K562 (cell line): ENCODE measurements at regions not wholly inside any gene's neighbourhood (a gene's known extent, or its start where the extent isn't known, plus 50 kb on each side); places are given as distances from the start of the nearest gene placed in this dataset.

Source experiments
- STAT6 ChIP-seq: sonication (generic); formaldehyde crosslinking; IDR thresholded peaks from 2 replicates; pipeline ENCODE4 v1.8.1; 2023; ENCODE audit warnings: mild to moderate bottlenecking, missing genetic modification reagents
- ZNF347 ChIP-seq: fragments of 450-650 bp; formaldehyde crosslinking; IDR thresholded peaks from 2 replicates; pipeline ENCODE4 v1.4.0; 2020; ENCODE audit warnings: low read depth, mild to moderate bottlenecking, moderate library complexity
- TF ChIP-seq, protein P1 (sequence below): fragments of 450-650 bp; conservative IDR thresholded peaks from 2 replicates; pipeline ENCODE4 v1.6.1; 2016; ENCODE audit warnings: missing genetic modification characterization, low read depth, mild to moderate bottlenecking, control low read depth, missing compliant biosample characterization
- TF ChIP-seq, protein P2 (sequence below): fragments of 250-450 bp; sonication (Bioruptor Pico); IDR thresholded peaks from 2 replicates; pipeline ENCODE4 v1.8.0; 2021; ENCODE audit warnings: mild to moderate bottlenecking, moderate library complexity
- TF ChIP-seq, protein P3 (sequence below), 3 experiments: fragments of 200-800 bp in 1 of 3; fragments of 250-450 bp in 1 of 3; fragments of 450-650 bp in 1 of 3; sonication (Bioruptor Pico) in 1 of 3; sonication (Bioruptor generic) in 1 of 3; formaldehyde crosslinking in 1 of 3; IDR thresholded peaks; 2 replicates each; pipeline versions ENCODE4 v1.6.1 to v1.8.0; 2016 to 2022; ENCODE audit warnings: mild to moderate bottlenecking in 2 of 3, missing genetic modification characterization in 2 of 3, missing compliant biosample characterization in 1 of 3, moderate library complexity in 1 of 3

DNA sequence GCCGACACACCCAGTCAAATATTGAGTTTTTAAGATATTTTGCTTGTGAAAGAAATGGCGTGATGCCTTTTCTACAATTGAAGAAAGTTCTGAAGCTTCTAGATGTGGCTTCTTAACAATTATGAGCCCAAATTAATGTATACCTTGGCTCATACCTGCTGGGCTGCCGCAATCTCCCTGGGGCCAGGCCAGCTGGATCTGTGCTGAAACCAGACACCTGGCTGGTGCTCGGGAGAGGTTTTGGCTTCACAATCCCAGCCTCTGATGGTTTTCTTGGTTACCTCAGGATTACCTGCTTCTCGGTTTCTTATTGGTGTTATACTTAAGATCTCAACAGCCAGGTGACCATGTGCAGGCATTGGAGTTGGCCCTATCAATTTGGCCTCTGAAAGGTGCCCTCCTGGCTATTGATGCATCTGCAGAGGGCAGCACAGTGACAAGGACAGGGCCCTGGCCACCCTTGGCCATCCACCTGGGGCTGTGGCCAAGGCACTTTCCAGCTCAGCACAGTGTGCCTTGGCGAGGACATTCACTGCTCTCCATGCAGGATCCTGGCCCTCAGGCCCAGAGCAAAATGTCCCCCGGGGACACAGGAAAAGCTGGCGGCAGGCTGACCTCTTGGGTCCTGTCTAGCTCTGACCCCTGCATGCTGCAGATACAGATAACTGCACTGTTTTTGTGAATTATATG is 305.0 kb downstream of the ZNF536 start (continued):
- TF ChIP-seq, protein P1, sequence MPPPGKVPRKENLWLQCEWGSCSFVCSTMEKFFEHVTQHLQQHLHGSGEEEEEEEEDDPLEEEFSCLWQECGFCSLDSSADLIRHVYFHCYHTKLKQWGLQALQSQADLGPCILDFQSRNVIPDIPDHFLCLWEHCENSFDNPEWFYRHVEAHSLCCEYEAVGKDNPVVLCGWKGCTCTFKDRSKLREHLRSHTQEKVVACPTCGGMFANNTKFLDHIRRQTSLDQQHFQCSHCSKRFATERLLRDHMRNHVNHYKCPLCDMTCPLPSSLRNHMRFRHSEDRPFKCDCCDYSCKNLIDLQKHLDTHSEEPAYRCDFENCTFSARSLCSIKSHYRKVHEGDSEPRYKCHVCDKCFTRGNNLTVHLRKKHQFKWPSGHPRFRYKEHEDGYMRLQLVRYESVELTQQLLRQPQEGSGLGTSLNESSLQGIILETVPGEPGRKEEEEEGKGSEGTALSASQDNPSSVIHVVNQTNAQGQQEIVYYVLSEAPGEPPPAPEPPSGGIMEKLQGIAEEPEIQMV (tag) = no peak
- TF ChIP-seq ZNF347 (no peak), STAT6 (no peak)
- TF ChIP-seq, protein P2, sequence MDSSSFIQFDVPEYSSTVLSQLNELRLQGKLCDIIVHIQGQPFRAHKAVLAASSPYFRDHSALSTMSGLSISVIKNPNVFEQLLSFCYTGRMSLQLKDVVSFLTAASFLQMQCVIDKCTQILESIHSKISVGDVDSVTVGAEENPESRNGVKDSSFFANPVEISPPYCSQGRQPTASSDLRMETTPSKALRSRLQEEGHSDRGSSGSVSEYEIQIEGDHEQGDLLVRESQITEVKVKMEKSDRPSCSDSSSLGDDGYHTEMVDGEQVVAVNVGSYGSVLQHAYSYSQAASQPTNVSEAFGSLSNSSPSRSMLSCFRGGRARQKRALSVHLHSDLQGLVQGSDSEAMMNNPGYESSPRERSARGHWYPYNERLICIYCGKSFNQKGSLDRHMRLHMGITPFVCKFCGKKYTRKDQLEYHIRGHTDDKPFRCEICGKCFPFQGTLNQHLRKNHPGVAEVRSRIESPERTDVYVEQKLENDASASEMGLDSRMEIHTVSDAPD = no peak
- TF ChIP-seq, protein P3, sequence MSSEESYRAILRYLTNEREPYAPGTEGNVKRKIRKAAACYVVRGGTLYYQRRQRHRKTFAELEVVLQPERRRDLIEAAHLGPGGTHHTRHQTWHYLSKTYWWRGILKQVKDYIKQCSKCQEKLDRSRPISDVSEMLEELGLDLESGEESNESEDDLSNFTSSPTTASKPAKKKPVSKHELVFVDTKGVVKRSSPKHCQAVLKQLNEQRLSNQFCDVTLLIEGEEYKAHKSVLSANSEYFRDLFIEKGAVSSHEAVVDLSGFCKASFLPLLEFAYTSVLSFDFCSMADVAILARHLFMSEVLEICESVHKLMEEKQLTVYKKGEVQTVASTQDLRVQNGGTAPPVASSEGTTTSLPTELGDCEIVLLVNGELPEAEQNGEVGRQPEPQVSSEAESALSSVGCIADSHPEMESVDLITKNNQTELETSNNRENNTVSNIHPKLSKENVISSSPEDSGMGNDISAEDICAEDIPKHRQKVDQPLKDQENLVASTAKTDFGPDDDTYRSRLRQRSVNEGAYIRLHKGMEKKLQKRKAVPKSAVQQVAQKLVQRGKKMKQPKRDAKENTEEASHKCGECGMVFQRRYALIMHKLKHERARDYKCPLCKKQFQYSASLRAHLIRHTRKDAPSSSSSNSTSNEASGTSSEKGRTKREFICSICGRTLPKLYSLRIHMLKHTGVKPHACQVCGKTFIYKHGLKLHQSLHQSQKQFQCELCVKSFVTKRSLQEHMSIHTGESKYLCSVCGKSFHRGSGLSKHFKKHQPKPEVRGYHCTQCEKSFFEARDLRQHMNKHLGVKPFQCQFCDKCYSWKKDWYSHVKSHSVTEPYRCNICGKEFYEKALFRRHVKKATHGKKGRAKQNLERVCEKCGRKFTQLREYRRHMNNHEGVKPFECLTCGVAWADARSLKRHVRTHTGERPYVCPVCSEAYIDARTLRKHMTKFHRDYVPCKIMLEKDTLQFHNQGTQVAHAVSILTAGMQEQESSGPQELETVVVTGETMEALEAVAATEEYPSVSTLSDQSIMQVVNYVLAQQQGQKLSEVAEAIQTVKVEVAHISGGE (CRISPR knock-in tag; IDR thresholded peaks at IDR 0.05) = no peak
